ENCODE measurements at regions not wholly inside any gene's neighbourhood (a gene's known extent, or its start where the extent isn't known, plus 50 kb on each side); places are given as distances from the start of the nearest gene placed in this dataset.

DNA sequence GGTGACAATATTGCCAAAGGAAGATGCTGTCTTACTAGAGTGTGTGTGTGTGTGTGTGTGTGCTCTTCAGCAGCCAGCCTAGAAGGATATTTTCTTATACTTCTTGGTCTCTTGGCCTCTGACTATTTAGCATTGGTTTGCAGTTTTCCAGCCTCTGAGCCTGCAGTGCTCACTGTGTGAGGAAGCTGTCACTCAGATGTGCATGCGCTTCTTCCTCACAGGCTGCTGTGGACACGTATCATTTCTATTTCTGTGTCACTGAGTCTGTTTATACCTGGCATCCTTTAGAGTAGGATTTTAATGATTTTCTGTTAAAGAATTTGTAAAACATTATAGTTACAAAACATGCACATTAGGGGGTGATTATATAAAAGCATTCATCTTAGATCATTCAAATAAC is 83.3 kb downstream of the ALDH8A1 start:
- intact Hi-C loops (cut with micrococcal nuclease) = no loop called here
- CTCF ChIA-PET = no interaction called here
- Mint-ChIP-seq H3K4me3 (ENCODE audit: unreplicated experiment) (no peak overlapping the region), H3K27ac (ENCODE audit: low read depth, unreplicated experiment) (no peak overlapping the region), H3K4me1 (ENCODE audit: insufficient read depth, unreplicated experiment) (peaks cover 10% of the 10 kb centered on the region), H3K36me3 (ENCODE audit: insufficient read depth, unreplicated experiment) (no peaks in the 10 kb centered on the region), H3K9me3 (ENCODE audit: unreplicated experiment) (no peaks in the 10 kb centered on the region), H3K27me3 (ENCODE audit: insufficient read depth, unreplicated experiment) (no peaks in the 10 kb centered on the region)
- TF ChIP-seq, protein P1, sequence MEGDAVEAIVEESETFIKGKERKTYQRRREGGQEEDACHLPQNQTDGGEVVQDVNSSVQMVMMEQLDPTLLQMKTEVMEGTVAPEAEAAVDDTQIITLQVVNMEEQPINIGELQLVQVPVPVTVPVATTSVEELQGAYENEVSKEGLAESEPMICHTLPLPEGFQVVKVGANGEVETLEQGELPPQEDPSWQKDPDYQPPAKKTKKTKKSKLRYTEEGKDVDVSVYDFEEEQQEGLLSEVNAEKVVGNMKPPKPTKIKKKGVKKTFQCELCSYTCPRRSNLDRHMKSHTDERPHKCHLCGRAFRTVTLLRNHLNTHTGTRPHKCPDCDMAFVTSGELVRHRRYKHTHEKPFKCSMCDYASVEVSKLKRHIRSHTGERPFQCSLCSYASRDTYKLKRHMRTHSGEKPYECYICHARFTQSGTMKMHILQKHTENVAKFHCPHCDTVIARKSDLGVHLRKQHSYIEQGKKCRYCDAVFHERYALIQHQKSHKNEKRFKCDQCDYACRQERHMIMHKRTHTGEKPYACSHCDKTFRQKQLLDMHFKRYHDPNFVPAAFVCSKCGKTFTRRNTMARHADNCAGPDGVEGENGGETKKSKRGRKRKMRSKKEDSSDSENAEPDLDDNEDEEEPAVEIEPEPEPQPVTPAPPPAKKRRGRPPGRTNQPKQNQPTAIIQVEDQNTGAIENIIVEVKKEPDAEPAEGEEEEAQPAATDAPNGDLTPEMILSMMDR (IDR thresholded peaks at IDR 0.05; ENCODE audit: unreplicated experiment) = no peak
- POLR2A ChIA-PET = no interaction called here
- no TSS peak for BruUV-seq (replicated peaks)
- DNase-seq (ENCODE audit: unreplicated experiment) = no peak

DNA sequence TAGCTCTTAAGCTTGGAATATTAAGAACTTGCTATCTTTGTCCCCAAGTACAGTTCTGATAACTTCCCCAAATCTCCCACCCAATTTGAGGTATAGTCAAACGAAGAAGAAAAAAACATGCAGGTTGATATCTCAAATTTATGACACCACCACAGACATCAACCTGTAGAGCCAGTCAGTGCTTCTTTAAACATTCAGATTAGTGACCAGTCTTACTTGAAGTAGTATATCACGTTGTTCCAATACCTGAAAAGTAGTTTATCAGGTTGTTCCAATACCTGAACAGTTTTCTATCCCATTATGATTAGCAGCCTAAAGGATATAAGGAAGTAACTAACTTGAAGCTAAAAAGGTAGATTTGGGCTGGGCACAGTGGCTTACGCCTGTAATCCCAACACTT is 85.3 kb downstream of the ALDH8A1 start:
- H3K27me3 Mint-ChIP-seq (ENCODE audit: insufficient read depth, unreplicated experiment) = no peaks in the 10 kb centered on the region
- no peaks in the 10 kb centered on the region for H3K4me1 Mint-ChIP-seq (ENCODE audit: insufficient read depth, unreplicated experiment)
- intact Hi-C loops (cut with micrococcal nuclease) = no loop called here
- TF ChIP-seq, protein P1 (IDR thresholded peaks at IDR 0.05; ENCODE audit: unreplicated experiment) = no peak
- no peak overlapping the region for H3K4me3 Mint-ChIP-seq (ENCODE audit: unreplicated experiment)
- H3K36me3 Mint-ChIP-seq (ENCODE audit: insufficient read depth, unreplicated experiment) = no peaks in the 10 kb centered on the region
- no peak overlapping the region for H3K27ac Mint-ChIP-seq (ENCODE audit: low read depth, unreplicated experiment)
- no peak for DNase-seq (ENCODE audit: unreplicated experiment)
- ChIA-PET POLR2A (no interaction called here), CTCF (interaction anchor here (0.5 to 1.3 kb wide), 5 partner anchors 11 to 708 kb away, joined by 3 to 5 read pairs (median 3); no protein-coding TSS in a partner anchor)
- no TSS peak for BruUV-seq (replicated peaks)
- H3K9me3 Mint-ChIP-seq (ENCODE audit: unreplicated experiment) = no peaks in the 10 kb centered on the region

DNA sequence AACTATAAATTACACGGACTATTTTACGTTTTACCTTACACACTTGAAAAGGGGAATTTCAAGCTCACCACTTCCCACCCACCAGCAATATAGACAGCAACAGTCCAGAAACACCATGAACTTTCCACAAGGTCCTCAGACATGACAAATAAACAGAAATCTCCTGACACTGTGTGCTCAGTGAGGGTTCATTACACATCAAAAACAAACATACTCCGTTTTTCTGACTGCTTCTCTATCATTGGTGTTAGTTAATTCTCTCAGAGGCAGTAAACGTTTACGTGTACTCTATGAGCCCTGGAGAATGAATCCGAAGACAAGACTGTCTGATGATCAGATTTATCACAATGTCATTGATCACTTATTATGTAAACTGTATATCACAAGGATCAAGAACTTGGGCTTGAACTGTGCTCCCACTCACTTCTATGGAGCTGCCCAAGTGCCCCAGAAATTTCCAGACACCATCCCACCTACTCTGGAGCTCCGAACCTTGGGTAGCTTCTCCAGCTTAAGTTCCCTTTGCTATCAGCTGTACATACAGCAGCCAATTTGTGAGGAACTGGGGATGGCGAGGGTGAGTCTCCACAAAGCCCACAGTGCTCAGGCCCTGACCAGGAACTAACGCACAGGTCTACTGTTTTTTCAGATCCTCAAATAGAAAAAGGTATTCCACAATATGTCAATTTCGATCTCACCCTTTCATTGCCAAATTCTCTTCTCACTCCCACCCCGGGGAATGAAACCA is 86.0 kb downstream of the ALDH8A1 start:
- intact Hi-C loops (cut with micrococcal nuclease) = no loop called here
- BruUV-seq (replicated peaks) = no TSS peak
- H3K4me3 Mint-ChIP-seq (ENCODE audit: unreplicated experiment) = no peak overlapping the region
- DNase-seq (ENCODE audit: unreplicated experiment) = no peak
- TF ChIP-seq, protein P1 (IDR thresholded peaks at IDR 0.05; ENCODE audit: unreplicated experiment) = no peak
- no peaks in the 10 kb centered on the region for H3K4me1 Mint-ChIP-seq (ENCODE audit: insufficient read depth, unreplicated experiment)
- H3K27ac Mint-ChIP-seq (ENCODE audit: low read depth, unreplicated experiment) = no peak overlapping the region
- ChIA-PET CTCF (interaction anchor here (0.7 to 1.8 kb wide), 3 partner anchors 19 to 698 kb away, joined by 3 to 6 read pairs (median 3); no protein-coding TSS in a partner anchor), POLR2A (no interaction called here)
- no peaks in the 10 kb centered on the region for H3K36me3 Mint-ChIP-seq (ENCODE audit: insufficient read depth, unreplicated experiment)
- H3K27me3 Mint-ChIP-seq (ENCODE audit: insufficient read depth, unreplicated experiment) = no peaks in the 10 kb centered on the region
- H3K9me3 Mint-ChIP-seq (ENCODE audit: unreplicated experiment) = no peaks in the 10 kb centered on the region

DNA sequence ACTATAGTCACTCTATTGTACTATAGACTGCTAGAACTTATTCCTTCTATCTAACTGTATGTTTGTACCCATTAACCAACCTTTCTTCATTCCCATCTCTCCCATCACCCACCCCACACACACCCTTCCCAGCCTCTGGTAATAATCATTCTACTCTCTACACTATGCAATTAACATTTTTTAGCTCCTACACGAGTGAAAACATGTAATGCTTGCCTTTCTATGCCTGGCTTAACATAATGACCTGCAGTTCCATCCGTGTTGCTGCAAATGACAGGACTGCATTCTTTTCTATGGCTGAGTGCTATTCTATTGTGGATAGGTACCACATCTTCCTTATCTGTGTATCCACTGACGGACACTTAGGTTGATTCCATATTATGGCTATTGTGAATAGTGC is 95.5 kb downstream of the ALDH8A1 start:
- no peak for DNase-seq (ENCODE audit: unreplicated experiment)
- H3K27ac Mint-ChIP-seq (ENCODE audit: low read depth, unreplicated experiment) = no peak overlapping the region
- TF ChIP-seq, protein P1 (IDR thresholded peaks at IDR 0.05; ENCODE audit: unreplicated experiment) = no peak
- intact Hi-C loops (cut with micrococcal nuclease) = no loop called here
- H3K27me3 Mint-ChIP-seq (ENCODE audit: insufficient read depth, unreplicated experiment) = no peaks in the 10 kb centered on the region
- no peak overlapping the region for H3K4me3 Mint-ChIP-seq (ENCODE audit: unreplicated experiment)
- no TSS peak for BruUV-seq (replicated peaks)
- POLR2A ChIA-PET = no interaction called here
- no peaks in the 10 kb centered on the region for H3K9me3 Mint-ChIP-seq (ENCODE audit: unreplicated experiment)
- no peaks in the 10 kb centered on the region for H3K36me3 Mint-ChIP-seq (ENCODE audit: insufficient read depth, unreplicated experiment)
- no peaks in the 10 kb centered on the region for H3K4me1 Mint-ChIP-seq (ENCODE audit: insufficient read depth, unreplicated experiment)
- CTCF ChIA-PET = interaction anchor here (0.5 kb wide), 1 partner anchor 84 kb away, joined by 5 read pairs; no protein-coding TSS in a partner anchor

Measured in MCF 10A (cell line).